HepG2 (cell line): ENCODE measurements at regions not wholly inside any gene's neighbourhood (a gene's known extent, or its start where the extent isn't known, plus 50 kb on each side); places are given as distances from the start of the nearest gene placed in this dataset.
"Not testable (repeated sequence)": the region's sequence is repeated elsewhere in the genome, so short reads cannot be mapped to it uniquely, and the experiment has no call there.

Experiments
- ATAC-seq: fragments of 200-7000 bp; cut with Tn5 transposase; 3 replicates; pipeline ENCODE4 v1.9.1; 2020; ENCODE audit warnings: mild to moderate bottlenecking, moderate library complexity
- BruUV-seq: library from RNA; stranded (reverse); fragments of 400-500 nt; replicated peaks from 2 replicates; lab custom pipeline; 2021; lab: Mats Ljungman, UMichigan
- CTCF ChIA-PET: fragments of 300-600 bp; formaldehyde crosslinking; extraction: SDS; loops from one replicate; lab custom pipeline; 2021; ENCODE audit warnings: low total read pairs, inconsistent platforms, low intra/inter-chr PET ratio; lab: Yijun Ruan, JAX
- POLR2A ChIA-PET: fragments of 350-600 bp; sonication (Branson Sonifier 250); formaldehyde crosslinking; loops from one replicate; lab custom pipeline; 2020; ENCODE audit warnings: antibody characterized with exemption, inconsistent platforms; lab: Yijun Ruan, JAX
- DNase-seq: peaks from one replicate; pipeline ENCODE4 v3.0.0-alpha.2; 2015; ENCODE audit warnings: low spot score
- FAIRE-seq: peaks from 3 replicates; lab custom pipeline; 2011; peaks lifted over from hg19 to GRCh38; lab: Jason Lieb, UNC
- H2AFZ ChIP-seq: one replicate; pipeline ENCODE4 v1.6.1; 2011; ENCODE audit warnings: low read length, inconsistent platforms
- H3K27ac ChIP-seq: fragments of 300-600 bp; 3 replicates; pipeline ENCODE4 v1.8.0; 2011; ENCODE audit warnings: mixed run types, mild to moderate bottlenecking, mixed read lengths, low read length, inconsistent platforms; ENCODE audit not compliant: insufficient read depth; ENCODE audit errors: extremely low read length
- H3K27me3 ChIP-seq, 2 experiments: fragments of 200-600 bp in 1 of 2; 2 replicates in 1 of 2; 3 replicates in 1 of 2; pipeline versions ENCODE4 v1.6.0 to v1.8.0; 2011; ENCODE audit warnings: low read length in 2 of 2, mild to moderate bottlenecking in 2 of 2, moderate library complexity in 2 of 2, inconsistent platforms in 1 of 2; ENCODE audit not compliant: insufficient read depth in 2 of 2, control insufficient read depth in 1 of 2
- H3K36me3 ChIP-seq, 2 experiments: fragments of 200-600 bp in 1 of 2; replicated peaks in 1 of 2; 2 replicates in 1 of 2; 3 replicates in 1 of 2; pipeline versions ENCODE4 v1.5.1 to v1.8.0; 2011; ENCODE audit warnings: low read length in 2 of 2, inconsistent platforms in 1 of 2; ENCODE audit not compliant: insufficient read depth in 2 of 2, control insufficient read depth in 1 of 2
- H3K4me1 ChIP-seq: 2 replicates; pipeline ENCODE4 v1.5.1; 2012; ENCODE audit warnings: low read length, inconsistent platforms; ENCODE audit not compliant: insufficient read depth
- H3K4me2 ChIP-seq: 2 replicates; pipeline ENCODE4 v1.6.0; 2011; ENCODE audit warnings: low read depth, low read length, inconsistent platforms
- H3K4me3 ChIP-seq, 3 experiments: fragments of 200-600 bp in 1 of 3; sonication (generic), shearing (Covaris generic) in 1 of 3; replicated peaks in 1 of 3; 2 replicates each; pipeline ENCODE4 v1.5.1; 2011 to 2016; ENCODE audit warnings: low read length in 3 of 3, inconsistent platforms in 2 of 3, low read depth in 2 of 3, mild to moderate bottlenecking in 2 of 3, control low read depth in 1 of 3, mixed read lengths in 1 of 3; ENCODE audit not compliant: insufficient read depth in 1 of 3
- H3K79me2 ChIP-seq: one replicate; pipeline ENCODE4 v1.6.1; 2011; ENCODE audit warnings: low read length, inconsistent platforms; ENCODE audit not compliant: insufficient read depth
- H3K9ac ChIP-seq: 2 replicates; pipeline ENCODE4 v1.6.0; 2011; ENCODE audit warnings: mild to moderate bottlenecking, low read depth, low read length, inconsistent platforms; ENCODE audit not compliant: insufficient read depth
- H3K9me3 ChIP-seq: 2 replicates; pipeline ENCODE4 v1.5.1; 2012; ENCODE audit warnings: mild to moderate bottlenecking, low read length
- H4K20me1 ChIP-seq: 2 replicates; pipeline ENCODE4 v1.6.0; 2011; ENCODE audit warnings: inconsistent platforms, mild to moderate bottlenecking, low read length, moderate library complexity; ENCODE audit not compliant: insufficient read depth
- SYNCRIP ChIP-seq: fragments of 200-400 bp; formaldehyde crosslinking; IDR thresholded peaks from 2 replicates; pipeline ENCODE4 v1.6.1; 2018; ENCODE audit warnings: mild to moderate bottlenecking, low read depth, low read length; ENCODE audit not compliant: insufficient read depth
- ZNF577 ChIP-seq: sonication (generic); formaldehyde crosslinking; IDR thresholded peaks from 2 replicates; pipeline ENCODE4 v1.4.0; 2020; ENCODE audit warnings: mild to moderate bottlenecking, low read depth, missing genetic modification reagents, borderline replicate concordance
- ZNF850 ChIP-seq: sonication (generic); formaldehyde crosslinking; conservative IDR thresholded peaks from 2 replicates; pipeline ENCODE4 v1.9.0; 2021; ENCODE audit warnings: mild to moderate bottlenecking, missing genetic modification reagents
- WGBS: methylation state at CpG from one replicate; pipeline ENCODE4 v1.1.6; 2017; ENCODE audit warnings: low lambda C conversion rate; 5-methylcytosine and 5-hydroxymethylcytosine counted together
- in situ Hi-C: cut with HindIII; loops from 2 replicates; pipeline ENCODE4 v1.10.0; 2017; ENCODE audit warnings: low pct_unique_long_range_greater_than_20kb; ENCODE audit not compliant: extremely low pct_ligation_motif_present
- intact Hi-C: fragments of 100-400 bp; cut with micrococcal nuclease; formaldehyde crosslinking; loops from one replicate; pipeline ENCODE4 v1.10.0; 2022; ENCODE audit not compliant: unreplicated experiment
- TF ChIP-seq, protein P1 (sequence below): sonication (generic); formaldehyde crosslinking; IDR thresholded peaks from 2 replicates; pipeline ENCODE4 v1.5.0; 2020; ENCODE audit warnings: mild to moderate bottlenecking, missing genetic modification reagents, moderate library complexity

DNA sequence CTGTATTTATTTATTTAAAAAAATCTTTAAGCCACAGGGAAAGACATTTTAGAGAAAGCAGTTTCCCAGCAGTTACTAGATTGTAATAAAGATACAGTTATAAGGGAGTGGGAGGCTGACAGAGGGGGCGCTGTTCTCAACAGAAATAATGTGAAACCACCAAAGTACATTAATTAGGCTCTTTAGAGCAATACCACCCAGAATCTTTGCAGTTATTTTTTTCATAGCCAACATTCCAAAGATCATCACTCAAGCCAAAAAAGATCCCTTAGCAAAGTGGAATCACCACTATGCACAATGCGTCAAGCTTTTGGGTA lies 331.3 kb upstream of the DEFB112 start:
- no TSS peak for BruUV-seq
- WGBS, result 31% methylated on average over 2 of the region's 2 CpGs
- intact Hi-C loops (loop anchor here (10.0 kb wide), 1 partner anchor 686 kb away; no protein-coding TSS in a partner anchor), in situ Hi-C loops (no loop called here)
- no peaks in the 10 kb centered on the region for H3K27me3 ChIP-seq
- H3K9ac ChIP-seq, result no peak overlapping the region
- H3K4me1 ChIP-seq, result no peaks in the 10 kb centered on the region
- no peak for FAIRE-seq
- H3K27ac ChIP-seq, result no peak overlapping the region
- peak overlapping the region; percentile 79 for H2AFZ ChIP-seq
- POLR2A ChIA-PET, result no interaction called here
- TF ChIP-seq, protein P1, sequence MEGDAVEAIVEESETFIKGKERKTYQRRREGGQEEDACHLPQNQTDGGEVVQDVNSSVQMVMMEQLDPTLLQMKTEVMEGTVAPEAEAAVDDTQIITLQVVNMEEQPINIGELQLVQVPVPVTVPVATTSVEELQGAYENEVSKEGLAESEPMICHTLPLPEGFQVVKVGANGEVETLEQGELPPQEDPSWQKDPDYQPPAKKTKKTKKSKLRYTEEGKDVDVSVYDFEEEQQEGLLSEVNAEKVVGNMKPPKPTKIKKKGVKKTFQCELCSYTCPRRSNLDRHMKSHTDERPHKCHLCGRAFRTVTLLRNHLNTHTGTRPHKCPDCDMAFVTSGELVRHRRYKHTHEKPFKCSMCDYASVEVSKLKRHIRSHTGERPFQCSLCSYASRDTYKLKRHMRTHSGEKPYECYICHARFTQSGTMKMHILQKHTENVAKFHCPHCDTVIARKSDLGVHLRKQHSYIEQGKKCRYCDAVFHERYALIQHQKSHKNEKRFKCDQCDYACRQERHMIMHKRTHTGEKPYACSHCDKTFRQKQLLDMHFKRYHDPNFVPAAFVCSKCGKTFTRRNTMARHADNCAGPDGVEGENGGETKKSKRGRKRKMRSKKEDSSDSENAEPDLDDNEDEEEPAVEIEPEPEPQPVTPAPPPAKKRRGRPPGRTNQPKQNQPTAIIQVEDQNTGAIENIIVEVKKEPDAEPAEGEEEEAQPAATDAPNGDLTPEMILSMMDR, result 0 out of 2 replicates have a peak, but pooled peaks have one; percentile 28
- TF ChIP-seq ZNF577 (CRISPR knock-in tag), result no peak
- CTCF ChIA-PET, result no interaction called here
- peak overlapping the region; percentile 59 for H3K4me2 ChIP-seq
- ATAC-seq, result peak; percentile 77
- no peak for DNase-seq
- no peaks in the 10 kb centered on the region for H3K79me2 ChIP-seq
- H3K9me3 ChIP-seq, result no peaks in the 10 kb centered on the region
- H4K20me1 ChIP-seq, result no peaks in the 10 kb centered on the region
- H3K36me3 ChIP-seq, result no peaks in the 10 kb centered on the region
- H3K4me3 ChIP-seq, result peak overlapping the region in 2 of 3 experiments; percentile 26 to 49; a peak in 2 of 6 replicates

DNA sequence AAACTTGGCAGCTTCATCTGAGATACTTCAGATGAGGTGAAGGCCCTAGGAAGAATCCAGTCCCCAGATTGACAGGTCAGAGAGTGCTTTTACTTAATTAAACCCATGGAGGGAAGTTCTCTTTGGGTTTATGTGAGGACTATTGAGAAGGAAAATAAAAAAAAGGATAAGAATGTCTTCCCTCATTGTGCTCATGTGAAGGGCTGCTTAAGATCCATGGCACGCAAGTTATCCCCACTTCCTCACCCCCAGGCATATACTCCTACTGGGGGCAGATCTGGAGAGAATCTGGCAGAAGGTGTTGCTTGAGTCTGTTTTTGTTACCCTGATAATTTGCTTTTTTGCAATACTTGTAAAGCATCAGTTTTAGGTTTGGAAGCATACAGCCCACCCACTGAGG lies 322.9 kb upstream of the TFAP2D start:
- H3K4me3 ChIP-seq, result no peak overlapping the region
- H3K4me2 ChIP-seq, result no peak overlapping the region
- 88% methylated on average over 1 of the region's 1 CpG for WGBS
- H3K36me3 ChIP-seq, result no peaks in the 10 kb centered on the region
- TF ChIP-seq SYNCRIP (no peak), ZNF850 (CRISPR knock-in tag) (no peak)
- H4K20me1 ChIP-seq, result no peaks in the 10 kb centered on the region
- H3K79me2 ChIP-seq, result no peaks in the 10 kb centered on the region
- H3K27ac ChIP-seq, result no peak overlapping the region
- FAIRE-seq (no peak), DNase-seq (no peak), ATAC-seq (no peak)
- no peaks in the 10 kb centered on the region for H3K27me3 ChIP-seq
- CTCF ChIA-PET, result no interaction called here
- no peaks in the 10 kb centered on the region for H3K4me1 ChIP-seq
- no peak overlapping the region for H2AFZ ChIP-seq
- no TSS peak for BruUV-seq
- POLR2A ChIA-PET, result no interaction called here
- in situ Hi-C loops (no loop called here), intact Hi-C loops (no loop called here)
- H3K9ac ChIP-seq, result no peak overlapping the region
- H3K9me3 ChIP-seq, result no peaks in the 10 kb centered on the region

DNA sequence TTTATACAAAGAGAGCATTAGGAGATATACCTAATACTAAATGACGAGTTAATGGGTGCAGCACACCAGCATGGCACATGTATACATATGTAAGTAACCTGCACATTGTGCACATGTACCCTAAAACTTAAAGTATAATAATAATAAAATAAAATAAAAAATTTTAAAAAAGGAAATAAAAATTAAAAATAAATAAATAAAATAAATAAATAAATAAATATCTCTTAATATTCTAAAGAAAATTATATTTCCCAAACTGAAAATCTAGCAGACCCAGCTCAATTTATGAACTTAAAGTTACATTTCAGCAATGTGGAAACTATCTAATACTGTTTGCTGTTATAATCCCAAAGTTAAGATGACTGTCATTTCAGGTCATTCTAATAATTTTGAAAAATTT lies 319.2 kb upstream of the TFAP2D start:
- H4K20me1 ChIP-seq, BruUV-seq, H3K36me3 ChIP-seq, DNase-seq, H3K4me3 ChIP-seq, in situ Hi-C loops, H3K4me2 ChIP-seq, H3K79me2 ChIP-seq, H3K9ac ChIP-seq, H3K27me3 ChIP-seq, H3K27ac ChIP-seq, H2AFZ ChIP-seq, FAIRE-seq, CTCF ChIA-PET, intact Hi-C loops, H3K4me1 ChIP-seq, POLR2A ChIA-PET, H3K9me3 ChIP-seq, ATAC-seq: not testable (repeated sequence)
- WGBS, result 41% methylated on average over 1 of the region's 1 CpG
